ENCODE measurements at regions not wholly inside any gene's neighbourhood (a gene's known extent, or its start where the extent isn't known, plus 50 kb on each side); places are given as distances from the start of the nearest gene placed in this dataset.
"Not testable (repeated sequence)": the region's sequence is repeated elsewhere in the genome, so short reads cannot be mapped to it uniquely, and the experiment has no call there.

DNA sequence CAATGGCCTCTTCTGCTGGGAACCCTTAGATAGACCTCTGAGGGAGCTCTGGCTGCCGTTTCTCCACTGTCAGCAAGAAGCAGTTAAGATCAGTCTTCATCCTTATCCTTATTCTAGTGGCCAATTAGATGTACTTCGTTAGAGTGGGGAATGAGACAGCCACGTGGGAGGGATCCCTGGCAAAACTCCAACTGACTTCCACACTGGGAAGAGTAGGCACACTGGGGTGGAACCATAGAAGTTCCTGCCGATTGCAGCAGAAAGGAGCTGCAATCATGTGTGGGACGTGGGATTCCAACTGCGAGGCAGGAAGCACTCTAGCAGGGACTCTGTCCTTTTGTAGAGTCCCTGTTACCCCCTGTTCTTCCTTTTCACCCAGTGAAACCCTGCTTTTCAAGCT, 226.3 kb upstream of the RGS17 start:
- Mint-ChIP-seq H3K27me3 (ENCODE audit: unreplicated experiment) (no peaks in the 10 kb centered on the region), H3K9me3 (ENCODE audit: low read depth, unreplicated experiment) (no peaks in the 10 kb centered on the region), H3K27ac (ENCODE audit: unreplicated experiment) (no peak overlapping the region), H3K4me1 (ENCODE audit: low read depth, unreplicated experiment) (no peaks in the 10 kb centered on the region), H3K4me3 (ENCODE audit: low read depth, unreplicated experiment) (no peak overlapping the region), H3K36me3 (ENCODE audit: insufficient read depth, unreplicated experiment) (no peaks in the 10 kb centered on the region)
- intact Hi-C loops (cut with micrococcal nuclease; ENCODE audit: unreplicated experiment) = no loop called here
- CTCF ChIA-PET = no interaction called here
- TF ChIP-seq CTCF (IDR thresholded peaks at IDR 0.05; ENCODE audit: unreplicated experiment) = no peak
- BruUV-seq (replicated peaks) = no TSS peak
- no peak for DNase-seq

GRCh38 chr6:153340568-153340967, 209.5 kb upstream of the RGS17 start:
- H3K27me3 Mint-ChIP-seq (ENCODE audit: unreplicated experiment) = no peaks in the 10 kb centered on the region
- no TSS peak for BruUV-seq (replicated peaks)
- no peak for DNase-seq
- no peak overlapping the region for H3K4me3 Mint-ChIP-seq (ENCODE audit: low read depth, unreplicated experiment)
- H3K9me3 Mint-ChIP-seq (ENCODE audit: low read depth, unreplicated experiment) = no peaks in the 10 kb centered on the region
- intact Hi-C loops (cut with micrococcal nuclease; ENCODE audit: unreplicated experiment) = no loop called here
- H3K36me3 Mint-ChIP-seq (ENCODE audit: insufficient read depth, unreplicated experiment) = no peaks in the 10 kb centered on the region
- CTCF ChIA-PET = no interaction called here
- no peak overlapping the region for H3K27ac Mint-ChIP-seq (ENCODE audit: unreplicated experiment)
- H3K4me1 Mint-ChIP-seq (ENCODE audit: low read depth, unreplicated experiment) = no peaks in the 10 kb centered on the region
- no peak for TF ChIP-seq CTCF (IDR thresholded peaks at IDR 0.05; ENCODE audit: unreplicated experiment)

- peaks cover 4% of the 10 kb centered on the region for H3K9me3 Mint-ChIP-seq (ENCODE audit: low read depth, unreplicated experiment)
- no peak for DNase-seq
- BruUV-seq (replicated peaks) = no TSS peak
- H3K36me3 Mint-ChIP-seq (ENCODE audit: insufficient read depth, unreplicated experiment) = no peaks in the 10 kb centered on the region
- CTCF ChIA-PET = interaction anchor here (0.6 kb wide), 1 partner anchor 15 kb away, joined by 4 read pairs; no protein-coding TSS in a partner anchor
- no peak overlapping the region for H3K27ac Mint-ChIP-seq (ENCODE audit: unreplicated experiment)
- H3K4me3 Mint-ChIP-seq (ENCODE audit: low read depth, unreplicated experiment) = no peak overlapping the region
- TF ChIP-seq CTCF (IDR thresholded peaks at IDR 0.05; ENCODE audit: unreplicated experiment) = no peak
- intact Hi-C loops (cut with micrococcal nuclease; ENCODE audit: unreplicated experiment) = no loop called here
- no peaks in the 10 kb centered on the region for H3K27me3 Mint-ChIP-seq (ENCODE audit: unreplicated experiment)
- no peaks in the 10 kb centered on the region for H3K4me1 Mint-ChIP-seq (ENCODE audit: low read depth, unreplicated experiment)
Measured at GRCh38 chr6:153334121-153334520, 203.0 kb upstream of the RGS17 start.

DNA sequence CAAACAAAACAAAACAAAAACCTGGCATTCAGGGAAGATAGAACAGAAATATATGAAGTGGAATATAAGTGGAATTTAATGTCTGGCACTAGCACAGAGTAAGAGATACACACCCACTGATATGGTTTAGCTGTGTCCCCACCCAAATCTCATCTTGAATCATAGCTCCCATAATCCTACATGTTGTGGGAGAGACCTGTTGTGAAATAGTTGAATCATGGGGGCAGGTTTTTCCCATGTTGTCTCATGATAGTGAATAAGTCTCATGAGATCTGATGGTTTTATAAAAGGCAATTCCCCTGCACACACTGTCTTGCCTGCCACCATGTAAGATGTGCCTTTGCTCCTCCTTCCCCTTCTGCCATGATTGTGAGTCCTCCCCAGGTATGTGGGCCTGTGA, 200.1 kb upstream of the RGS17 start:
- H3K36me3 Mint-ChIP-seq (ENCODE audit: insufficient read depth, unreplicated experiment); H3K27me3 Mint-ChIP-seq (ENCODE audit: unreplicated experiment); CTCF ChIA-PET; DNase-seq; H3K4me1 Mint-ChIP-seq (ENCODE audit: low read depth, unreplicated experiment); H3K4me3 Mint-ChIP-seq (ENCODE audit: low read depth, unreplicated experiment); intact Hi-C loops (cut with micrococcal nuclease; ENCODE audit: unreplicated experiment); H3K27ac Mint-ChIP-seq (ENCODE audit: unreplicated experiment); H3K9me3 Mint-ChIP-seq (ENCODE audit: low read depth, unreplicated experiment); BruUV-seq (replicated peaks): not testable (repeated sequence)

- no peaks in the 10 kb centered on the region for H3K27me3 Mint-ChIP-seq (ENCODE audit: unreplicated experiment)
- no peak overlapping the region for H3K27ac Mint-ChIP-seq (ENCODE audit: unreplicated experiment)
- DNase-seq = peak; percentile 32
- CTCF ChIA-PET = no interaction called here
- no peak overlapping the region for H3K4me3 Mint-ChIP-seq (ENCODE audit: low read depth, unreplicated experiment)
- no peak for TF ChIP-seq CTCF (IDR thresholded peaks at IDR 0.05; ENCODE audit: unreplicated experiment)
- H3K9me3 Mint-ChIP-seq (ENCODE audit: low read depth, unreplicated experiment) = peaks cover 4% of the 10 kb centered on the region
- H3K36me3 Mint-ChIP-seq (ENCODE audit: insufficient read depth, unreplicated experiment) = no peaks in the 10 kb centered on the region
- no peaks in the 10 kb centered on the region for H3K4me1 Mint-ChIP-seq (ENCODE audit: low read depth, unreplicated experiment)
- BruUV-seq (replicated peaks) = no TSS peak
- intact Hi-C loops (cut with micrococcal nuclease; ENCODE audit: unreplicated experiment) = loop anchor here (10.0 kb wide), 1 partner anchor 617 kb away; no protein-coding TSS in a partner anchor
Measured at GRCh38 chr6:153328194-153328593, 197.1 kb upstream of the RGS17 start.

Measured in Calu3 (cell line).